Fibroblast of lung (primary cell): ENCODE measurements at regions not wholly inside any gene's neighbourhood (a gene's known extent, or its start where the extent isn't known, plus 50 kb on each side); places are given as distances from the start of the nearest gene placed in this dataset.

Experiments used
- DNase-seq, 2 donors: peaks; one replicate each; pipeline versions ENCODE4 v3.0.0 to v3.0.0-alpha.2; 2010; ENCODE audit warnings: low read depth in 2 of 2
- H2AFZ ChIP-seq: 2 replicates; pipeline ENCODE4 v1.5.1; 2012; ENCODE audit warnings: low read length, control low read depth, inconsistent platforms
- H3K27ac ChIP-seq: 2 replicates; pipeline ENCODE4 v1.5.1; 2011; ENCODE audit warnings: low read length, control low read depth; ENCODE audit not compliant: insufficient read depth
- H3K27me3 ChIP-seq: 2 replicates; pipeline ENCODE4 v1.5.1; 2011; ENCODE audit warnings: mild to moderate bottlenecking, low read length; ENCODE audit not compliant: control insufficient read depth, insufficient read depth
- H3K36me3 ChIP-seq: 2 replicates; pipeline ENCODE4 v1.5.1; 2011; ENCODE audit warnings: low read length; ENCODE audit not compliant: control insufficient read depth, insufficient read depth
- H3K4me1 ChIP-seq: 2 replicates; pipeline ENCODE4 v1.5.1; 2011; ENCODE audit warnings: low read length; ENCODE audit not compliant: control insufficient read depth, insufficient read depth; ENCODE audit errors: extremely low read depth
- H3K4me2 ChIP-seq: 2 replicates; pipeline ENCODE4 v1.5.1; 2011; ENCODE audit warnings: low read length, control low read depth; ENCODE audit not compliant: insufficient read depth; ENCODE audit errors: extremely low read depth
- H3K4me3 ChIP-seq, 4 experiments: fragments of 200-600 bp in 1 of 4; sonication (generic) in 1 of 4; replicated peaks in 1 of 4; 2 replicates each; pipeline ENCODE4 v1.5.1; 2011 to 2016; ENCODE audit warnings: low read length in 4 of 4, low read depth in 3 of 4, mild to moderate bottlenecking in 3 of 4, control low read depth in 2 of 4, inconsistent platforms in 1 of 4, mixed read lengths in 1 of 4; ENCODE audit not compliant: insufficient read depth in 1 of 4; ENCODE audit errors: control extremely low read depth in 1 of 4
- H3K79me2 ChIP-seq: 2 replicates; pipeline ENCODE4 v1.5.1; 2012; ENCODE audit warnings: mild to moderate bottlenecking, low read length, inconsistent platforms; ENCODE audit not compliant: control insufficient read depth, insufficient read depth
- H3K9ac ChIP-seq: 2 replicates; pipeline ENCODE4 v1.5.1; 2011; ENCODE audit warnings: mild to moderate bottlenecking, low read length, control low read depth; ENCODE audit not compliant: insufficient read depth
- H3K9me3 ChIP-seq: 2 replicates; pipeline ENCODE4 v1.5.1; 2012; ENCODE audit warnings: low read depth, low read length; ENCODE audit not compliant: control insufficient read depth, insufficient read depth
- H4K20me1 ChIP-seq: 2 replicates; pipeline ENCODE4 v1.5.1; 2011; ENCODE audit warnings: low read length; ENCODE audit not compliant: control insufficient read depth, insufficient read depth; ENCODE audit errors: extremely low read depth
- CTCF ChIP-seq, 2 donors: IDR thresholded peaks in 1 of 2; conservative IDR thresholded peaks in 1 of 2; 1 replicate in 1 of 2; 2 replicates in 1 of 2; pipeline ENCODE4 v1.5.1; 2011 to 2012; ENCODE audit warnings: low read length in 2 of 2, control low read depth in 1 of 2, inconsistent platforms in 1 of 2, low read depth in 1 of 2, mild to moderate bottlenecking in 1 of 2
- EZH2 ChIP-seq: IDR thresholded peaks from 2 replicates; pipeline ENCODE4 v1.5.1; 2012; ENCODE audit warnings: low read length, control low read depth, mild to moderate bottlenecking; ENCODE audit errors: missing control alignments

GRCh38 chr6:156497618-156498017, 279.6 kb upstream of the ARID1B start:
- Histone ChIP-seq H4K20me1 (no peaks in the 10 kb centered on the region), H3K27me3 (no peaks in the 10 kb centered on the region), H3K79me2 (no peaks in the 10 kb centered on the region), H3K36me3 (no peaks in the 10 kb centered on the region), H2AFZ (no peak overlapping the region), H3K9me3 (no peaks in the 10 kb centered on the region), H3K4me3 (no peak overlapping the region), H3K27ac (no peak overlapping the region), H3K9ac (no peak overlapping the region), H3K4me1 (no peaks in the 10 kb centered on the region), H3K4me2 (no peak overlapping the region)
- TF ChIP-seq EZH2 (no peak), CTCF (conservative IDR thresholded peaks at IDR 0.05 in 1 of 2, IDR thresholded peaks at IDR 0.05 in 1 of 2; ENCODE audit: low read depth in 1 of 2, low read length in 2 of 2) (no peak)
- no peak for DNase-seq

GRCh38 chr6:156487877-156488276, 289.3 kb upstream of the ARID1B start:
- Histone ChIP-seq H3K4me3 (no peak overlapping the region), H3K4me1 (no peaks in the 10 kb centered on the region), H3K9me3 (no peaks in the 10 kb centered on the region), H3K36me3 (no peaks in the 10 kb centered on the region), H2AFZ (no peak overlapping the region), H3K27ac (no peak overlapping the region), H3K4me2 (no peak overlapping the region), H3K79me2 (no peaks in the 10 kb centered on the region), H3K9ac (no peak overlapping the region), H3K27me3 (no peaks in the 10 kb centered on the region), H4K20me1 (no peaks in the 10 kb centered on the region)
- no peak for DNase-seq
- no peak for TF ChIP-seq CTCF (conservative IDR thresholded peaks at IDR 0.05 in 1 of 2, IDR thresholded peaks at IDR 0.05 in 1 of 2; ENCODE audit: low read depth in 1 of 2, low read length in 2 of 2)
- TF ChIP-seq EZH2: no peak

GRCh38 chr6:156485150-156485549, 292.0 kb upstream of the ARID1B start:
- H3K79me2 ChIP-seq: no peaks in the 10 kb centered on the region
- H3K27ac ChIP-seq: no peak overlapping the region
- no peak for TF ChIP-seq EZH2
- no peak overlapping the region for H3K4me3 ChIP-seq
- DNase-seq: no peak
- no peaks in the 10 kb centered on the region for H3K4me1 ChIP-seq
- no peaks in the 10 kb centered on the region for H3K36me3 ChIP-seq
- no peaks in the 10 kb centered on the region for H4K20me1 ChIP-seq
- no peaks in the 10 kb centered on the region for H3K9me3 ChIP-seq
- H2AFZ ChIP-seq: no peak overlapping the region
- H3K9ac ChIP-seq: no peak overlapping the region
- no peaks in the 10 kb centered on the region for H3K27me3 ChIP-seq
- no peak overlapping the region for H3K4me2 ChIP-seq
